ENCODE measurements at regions not wholly inside any gene's neighbourhood (a gene's known extent, or its start where the extent isn't known, plus 50 kb on each side); places are given as distances from the start of the nearest gene placed in this dataset.

DNA sequence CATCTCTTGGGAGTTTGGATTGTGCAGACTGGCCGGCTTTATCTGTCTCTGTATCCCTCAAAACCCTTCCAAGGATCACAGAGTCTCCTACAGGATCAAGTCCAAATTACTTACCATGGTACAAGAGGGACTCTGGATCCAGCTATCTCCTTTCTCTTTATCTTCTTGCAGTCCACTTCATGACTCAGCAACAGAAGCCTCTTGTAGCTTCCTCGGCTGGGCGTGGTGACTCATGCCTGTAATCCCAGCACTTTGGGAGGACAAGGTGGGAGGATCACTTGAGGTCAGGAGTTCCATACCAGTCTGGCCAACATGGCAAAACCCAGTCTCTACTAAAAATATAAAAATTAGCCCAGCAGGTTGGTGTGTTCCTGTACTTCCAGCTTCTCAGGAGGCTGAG lies 189.7 kb downstream of the BCAT1 start (continued):
- TF ChIP-seq POLR2B (IDR thresholded peaks at IDR 0.05; ENCODE audit: low read depth, partially characterized antibody) (no peak), ZNF589 (CRISPR knock-in tag; IDR thresholded peaks at IDR 0.05; ENCODE audit: low read depth) (no peak), TAF15 (IDR thresholded peaks at IDR 0.05; ENCODE audit: low read depth, low read length) (no peak), CREB1 (IDR thresholded peaks at IDR 0.05) (no peak), CREB1 (CRISPR knock-in tag; IDR thresholded peaks at IDR 0.05) (no peak), BDP1 (IDR thresholded peaks at IDR 0.05; ENCODE audit: insufficient read depth, insufficient read length) (no peak), ATF7 (IDR thresholded peaks at IDR 0.05) (peak; percentile 32; the same call in 1 of the 2 replicates), RBM15 (IDR thresholded peaks at IDR 0.05; ENCODE audit: insufficient read depth, low read length) (no peak), STAG1 (CRISPR knock-in tag; IDR thresholded peaks at IDR 0.05; ENCODE audit: borderline replicate concordance) (no peak), KDM1A (IDR thresholded peaks at IDR 0.05) (peak in 1 of 2 experiments; percentile 61; a peak in 1 of 4 replicates), NR2F6 (CRISPR knock-in tag; IDR thresholded peaks at IDR 0.05) (no peak), JUN (IDR thresholded peaks at IDR 0.05; ENCODE audit: borderline replicate concordance, low read depth, low read length) (peak; percentile 75), JUN (CRISPR knock-in tag; IDR thresholded peaks at IDR 0.05; ENCODE audit: borderline replicate concordance) (no peak), CCNT2 (IDR thresholded peaks at IDR 0.05; ENCODE audit: borderline replicate concordance, extremely low read depth, insufficient read length, low read depth, low read length) (no peak), MEIS2 (IDR thresholded peaks at IDR 0.05; ENCODE audit: partially characterized antibody) (no peak), BRD4 (IDR thresholded peaks at IDR 0.05) (no peak), MAFK (IDR thresholded peaks at IDR 0.05; ENCODE audit: low read length) (peak; percentile 58), XRCC4 (IDR thresholded peaks at IDR 0.05; ENCODE audit: extremely low read depth, insufficient read depth, insufficient read length) (no peak)
- TF ChIP-seq, protein P1, sequence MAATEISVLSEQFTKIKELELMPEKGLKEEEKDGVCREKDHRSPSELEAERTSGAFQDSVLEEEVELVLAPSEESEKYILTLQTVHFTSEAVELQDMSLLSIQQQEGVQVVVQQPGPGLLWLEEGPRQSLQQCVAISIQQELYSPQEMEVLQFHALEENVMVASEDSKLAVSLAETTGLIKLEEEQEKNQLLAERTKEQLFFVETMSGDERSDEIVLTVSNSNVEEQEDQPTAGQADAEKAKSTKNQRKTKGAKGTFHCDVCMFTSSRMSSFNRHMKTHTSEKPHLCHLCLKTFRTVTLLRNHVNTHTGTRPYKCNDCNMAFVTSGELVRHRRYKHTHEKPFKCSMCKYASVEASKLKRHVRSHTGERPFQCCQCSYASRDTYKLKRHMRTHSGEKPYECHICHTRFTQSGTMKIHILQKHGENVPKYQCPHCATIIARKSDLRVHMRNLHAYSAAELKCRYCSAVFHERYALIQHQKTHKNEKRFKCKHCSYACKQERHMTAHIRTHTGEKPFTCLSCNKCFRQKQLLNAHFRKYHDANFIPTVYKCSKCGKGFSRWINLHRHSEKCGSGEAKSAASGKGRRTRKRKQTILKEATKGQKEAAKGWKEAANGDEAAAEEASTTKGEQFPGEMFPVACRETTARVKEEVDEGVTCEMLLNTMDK (IDR thresholded peaks at IDR 0.05; ENCODE audit: borderline replicate concordance, insufficient read depth, low read depth, low read length, poor library complexity, severe bottlenecking) = no peak
- TF ChIP-seq, protein P2, sequence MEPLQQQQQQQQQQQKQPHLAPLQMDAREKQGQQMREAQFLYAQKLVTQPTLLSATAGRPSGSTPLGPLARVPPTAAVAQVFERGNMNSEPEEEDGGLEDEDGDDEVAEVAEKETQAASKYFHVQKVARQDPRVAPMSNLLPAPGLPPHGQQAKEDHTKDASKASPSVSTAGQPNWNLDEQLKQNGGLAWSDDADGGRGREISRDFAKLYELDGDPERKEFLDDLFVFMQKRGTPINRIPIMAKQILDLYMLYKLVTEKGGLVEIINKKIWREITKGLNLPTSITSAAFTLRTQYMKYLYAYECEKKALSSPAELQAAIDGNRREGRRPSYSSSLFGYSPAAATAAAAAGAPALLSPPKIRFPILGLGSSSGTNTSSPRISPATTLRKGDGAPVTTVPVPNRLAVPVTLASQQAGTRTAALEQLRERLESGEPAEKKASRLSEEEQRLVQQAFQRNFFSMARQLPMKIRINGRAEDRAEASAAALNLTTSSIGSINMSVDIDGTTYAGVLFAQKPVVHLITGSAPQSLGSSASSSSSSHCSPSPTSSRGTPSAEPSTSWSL (CRISPR knock-in tag; IDR thresholded peaks at IDR 0.05; ENCODE audit: borderline replicate concordance) = no peak
- TF ChIP-seq, protein P3, sequence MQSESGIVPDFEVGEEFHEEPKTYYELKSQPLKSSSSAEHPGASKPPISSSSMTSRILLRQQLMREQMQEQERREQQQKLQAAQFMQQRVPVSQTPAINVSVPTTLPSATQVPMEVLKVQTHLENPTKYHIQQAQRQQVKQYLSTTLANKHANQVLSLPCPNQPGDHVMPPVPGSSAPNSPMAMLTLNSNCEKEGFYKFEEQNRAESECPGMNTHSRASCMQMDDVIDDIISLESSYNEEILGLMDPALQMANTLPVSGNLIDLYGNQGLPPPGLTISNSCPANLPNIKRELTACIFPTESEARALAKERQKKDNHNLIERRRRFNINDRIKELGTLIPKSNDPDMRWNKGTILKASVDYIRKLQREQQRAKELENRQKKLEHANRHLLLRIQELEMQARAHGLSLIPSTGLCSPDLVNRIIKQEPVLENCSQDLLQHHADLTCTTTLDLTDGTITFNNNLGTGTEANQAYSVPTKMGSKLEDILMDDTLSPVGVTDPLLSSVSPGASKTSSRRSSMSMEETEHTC (IDR thresholded peaks at IDR 0.05) = no peak
